Endodermal cell (in vitro differentiated cells): ENCODE measurements at regions not wholly inside any gene's neighbourhood (a gene's known extent, or its start where the extent isn't known, plus 50 kb on each side); places are given as distances from the start of the nearest gene placed in this dataset.

Experiments used
- DNase-seq: peaks from one replicate; pipeline ENCODE4 v3.0.0-alpha.2; 2017
- H3K27ac ChIP-seq: 2 replicates; pipeline ENCODE4 v1.5.1; 2013; ENCODE audit warnings: mild to moderate bottlenecking, low read depth, low read length, moderate library complexity
- H3K27me3 ChIP-seq: 2 replicates; pipeline ENCODE4 v1.6.1; 2013; ENCODE audit warnings: mild to moderate bottlenecking, low read length, moderate library complexity; ENCODE audit not compliant: insufficient read depth, control insufficient read depth, poor library complexity, severe bottlenecking
- H3K36me3 ChIP-seq: 2 replicates; pipeline ENCODE4 v1.7.0; 2013; ENCODE audit warnings: mild to moderate bottlenecking, low read length, moderate library complexity; ENCODE audit not compliant: control insufficient read depth, insufficient read depth
- H3K4me1 ChIP-seq: one replicate; pipeline ENCODE4 v1.7.0; 2013; ENCODE audit warnings: low read length; ENCODE audit not compliant: control insufficient read depth, insufficient read depth
- H3K4me3 ChIP-seq: 2 replicates; pipeline ENCODE4 v1.5.1; 2013; ENCODE audit warnings: mild to moderate bottlenecking, low read length, moderate library complexity
- H3K9ac ChIP-seq: 2 replicates; pipeline ENCODE4 v1.6.1; 2013; ENCODE audit warnings: mild to moderate bottlenecking, low read length, moderate library complexity; ENCODE audit not compliant: poor library complexity, severe bottlenecking; ENCODE audit errors: extremely low read depth
- H3K9me3 ChIP-seq: 2 replicates; pipeline ENCODE4 v1.6.1; 2013; ENCODE audit warnings: mild to moderate bottlenecking, low read length, moderate library complexity; ENCODE audit not compliant: control insufficient read depth
- H3K27ac Mint-ChIP-seq: 2 replicates; pipeline ENCODE4 v1.8.0; 2020; ENCODE audit warnings: mixed read lengths
- H3K27me3 Mint-ChIP-seq: 2 replicates; pipeline ENCODE4 v1.8.0; 2021; ENCODE audit warnings: mild to moderate bottlenecking, mixed read lengths; ENCODE audit not compliant: insufficient read depth
- H3K36me3 Mint-ChIP-seq: 2 replicates; pipeline ENCODE4 v1.8.0; 2020; ENCODE audit warnings: low read depth, mixed read lengths
- H3K4me1 Mint-ChIP-seq: 2 replicates; pipeline ENCODE4 v1.8.0; 2020; ENCODE audit warnings: mixed read lengths
- H3K4me3 Mint-ChIP-seq: 2 replicates; pipeline ENCODE4 v1.8.0; 2020; ENCODE audit warnings: mild to moderate bottlenecking, moderate library complexity, mixed read lengths
- H3K9me3 Mint-ChIP-seq: 2 replicates; pipeline ENCODE4 v1.8.0; 2020; ENCODE audit warnings: mild to moderate bottlenecking, mixed read lengths
- WGBS, 2 experiments: methylation state at CpG; one replicate each; pipeline versions ENCODE4 v1.1.5 to v1.1.7; 2013; ENCODE audit warnings: missing lambda C conversion rate in 2 of 2, mixed read lengths in 1 of 2; ENCODE audit not compliant: insufficient coverage in 1 of 2, insufficient read length in 1 of 2; 5-methylcytosine and 5-hydroxymethylcytosine counted together
- TF ChIP-seq, protein P1 (sequence below): fragments of 200-600 bp; sonication (generic); conservative IDR thresholded peaks from 2 replicates; pipeline ENCODE4 v1.5.0; 2021; ENCODE audit warnings: antibody characterized with exemption, mild to moderate bottlenecking

DNA sequence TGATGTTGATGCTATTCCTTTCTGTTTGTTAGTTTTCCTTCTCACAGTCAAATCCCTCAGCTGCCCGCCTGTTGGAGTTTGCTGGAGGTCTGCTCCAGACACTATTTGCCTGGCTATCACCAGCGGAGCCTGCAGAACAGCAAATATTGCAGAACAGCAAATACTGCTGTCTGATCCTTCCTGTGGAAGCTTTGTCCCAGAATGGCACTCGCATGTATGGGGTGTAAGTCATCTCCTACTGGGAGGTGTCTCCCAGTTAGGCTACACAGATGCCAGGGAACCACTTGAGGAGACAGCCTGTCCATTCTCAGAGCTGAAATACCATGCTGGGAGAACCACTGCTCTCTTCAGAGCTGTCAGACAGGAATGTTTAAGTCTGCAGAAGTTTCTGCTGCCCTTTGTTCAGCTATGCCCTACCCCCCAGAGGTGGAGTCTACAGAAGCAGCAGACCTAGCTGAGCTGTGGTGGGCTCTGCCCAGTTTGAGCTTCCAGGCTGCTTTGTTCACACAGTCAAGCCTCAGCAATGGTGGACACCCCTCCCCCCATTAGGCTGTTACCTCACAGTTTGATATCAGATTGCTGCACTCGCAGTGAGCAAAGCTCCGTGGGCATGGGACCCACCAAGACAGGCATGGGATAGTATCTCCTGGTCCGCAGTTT, 74.9 kb downstream of the SPIN3 start:
- no peak overlapping the region for H3K9ac ChIP-seq
- Mint-ChIP-seq H3K27ac (no peak overlapping the region), H3K4me1 (no peaks in the 10 kb centered on the region), H3K36me3 (no peaks in the 10 kb centered on the region), H3K27me3 (peaks cover 3% of the 10 kb centered on the region), H3K9me3 (peaks cover 82% of the 10 kb centered on the region), H3K4me3 (no peak overlapping the region)
- no peak for DNase-seq
- H3K27me3 ChIP-seq = no peaks in the 10 kb centered on the region
- no peak overlapping the region for H3K4me3 ChIP-seq
- 76 to 80% methylated on average over 1 to 6 of the region's 6 CpGs for WGBS, 2 experiments
- no peaks in the 10 kb centered on the region for H3K4me1 ChIP-seq
- TF ChIP-seq, protein P1, sequence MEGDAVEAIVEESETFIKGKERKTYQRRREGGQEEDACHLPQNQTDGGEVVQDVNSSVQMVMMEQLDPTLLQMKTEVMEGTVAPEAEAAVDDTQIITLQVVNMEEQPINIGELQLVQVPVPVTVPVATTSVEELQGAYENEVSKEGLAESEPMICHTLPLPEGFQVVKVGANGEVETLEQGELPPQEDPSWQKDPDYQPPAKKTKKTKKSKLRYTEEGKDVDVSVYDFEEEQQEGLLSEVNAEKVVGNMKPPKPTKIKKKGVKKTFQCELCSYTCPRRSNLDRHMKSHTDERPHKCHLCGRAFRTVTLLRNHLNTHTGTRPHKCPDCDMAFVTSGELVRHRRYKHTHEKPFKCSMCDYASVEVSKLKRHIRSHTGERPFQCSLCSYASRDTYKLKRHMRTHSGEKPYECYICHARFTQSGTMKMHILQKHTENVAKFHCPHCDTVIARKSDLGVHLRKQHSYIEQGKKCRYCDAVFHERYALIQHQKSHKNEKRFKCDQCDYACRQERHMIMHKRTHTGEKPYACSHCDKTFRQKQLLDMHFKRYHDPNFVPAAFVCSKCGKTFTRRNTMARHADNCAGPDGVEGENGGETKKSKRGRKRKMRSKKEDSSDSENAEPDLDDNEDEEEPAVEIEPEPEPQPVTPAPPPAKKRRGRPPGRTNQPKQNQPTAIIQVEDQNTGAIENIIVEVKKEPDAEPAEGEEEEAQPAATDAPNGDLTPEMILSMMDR = no peak
- H3K36me3 ChIP-seq = no peaks in the 10 kb centered on the region
- H3K9me3 ChIP-seq = no peaks in the 10 kb centered on the region
- no peak overlapping the region for H3K27ac ChIP-seq

DNA sequence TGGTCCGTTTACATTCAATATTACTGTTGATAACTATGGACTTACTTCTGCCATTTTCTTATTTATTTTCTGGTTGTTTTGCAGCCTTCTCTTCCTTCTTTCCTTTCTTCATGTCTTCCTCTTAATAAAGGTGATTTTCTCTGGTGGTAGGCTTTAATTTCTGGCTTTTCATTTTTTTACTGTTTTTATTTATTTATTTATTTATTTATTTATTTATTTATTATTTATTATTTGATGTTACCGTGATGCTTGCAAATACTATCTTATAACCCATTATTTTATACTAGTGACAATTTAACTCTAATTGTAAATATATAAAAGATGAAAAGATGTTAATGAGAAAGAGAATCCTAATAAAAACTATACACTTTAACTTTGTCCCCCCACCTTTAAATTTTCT, 112.8 kb downstream of the SPIN3 start:
- Histone ChIP-seq H3K4me3 (no peak overlapping the region), H3K9me3 (no peaks in the 10 kb centered on the region), H3K27ac (no peak overlapping the region), H3K9ac (no peak overlapping the region), H3K27me3 (no peaks in the 10 kb centered on the region), H3K4me1 (no peaks in the 10 kb centered on the region), H3K36me3 (no peaks in the 10 kb centered on the region)
- Mint-ChIP-seq H3K27ac (no peak overlapping the region), H3K4me1 (no peaks in the 10 kb centered on the region), H3K9me3 (peaks cover 50% of the 10 kb centered on the region), H3K4me3 (no peak overlapping the region), H3K27me3 (no peaks in the 10 kb centered on the region), H3K36me3 (no peaks in the 10 kb centered on the region)
- WGBS, 2 experiments = no CpG with 5 or more reads among the region's 2 CpGs
- no peak for DNase-seq
- TF ChIP-seq, protein P1 = no peak
